Amygdala (tissue), 56 donors: ENCODE measurements at regions not wholly inside any gene's neighbourhood (a gene's known extent, or its start where the extent isn't known, plus 50 kb on each side); places are given as distances from the start of the nearest gene placed in this dataset.
A peak's percentile ranks its signal among the peaks of the same experiment; 100 is the strongest.

Experiments
- DNase-seq, 56 donors: peaks; one replicate each; lab custom pipeline; 2025; lab: John Stamatoyannopoulos, UW

- DNase-seq, result no peak
These were observed 1171.7 kb upstream of the ZEB2 start for GRCh38 chr2:145691659-145692058.

GRCh38 chr2:145690183-145690778 lies 1170.4 kb upstream of the ZEB2 start:
- no peak for DNase-seq

- no peak for DNase-seq
These were observed 1169.4 kb upstream of the ZEB2 start for GRCh38 chr2:145689277-145689676.

GRCh38 chr2:145688156-145688555 lies 1168.2 kb upstream of the ZEB2 start:
- no peak for DNase-seq

GRCh38 chr2:145687442-145688134 lies 1167.7 kb upstream of the ZEB2 start:
- no peak for DNase-seq

GRCh38 chr2:145685383-145686050 lies 1165.6 kb upstream of the ZEB2 start:
- no peak for DNase-seq

GRCh38 chr2:145682546-145683157 lies 1162.7 kb upstream of the ZEB2 start:
- no peak for DNase-seq

- DNase-seq, result peak in 1 of 56 donors; percentile 2
These were observed 1160.4 kb upstream of the ZEB2 start for GRCh38 chr2:145680276-145680675.

GRCh38 chr2:145677371-145677770 lies 1157.5 kb upstream of the ZEB2 start:
- no peak for DNase-seq

GRCh38 chr2:145674705-145675104 lies 1154.8 kb upstream of the ZEB2 start:
- no peak for DNase-seq

- DNase-seq, result no peak
These were observed 1149.4 kb upstream of the ZEB2 start for GRCh38 chr2:145669301-145669700.

GRCh38 chr2:145666552-145666951 lies 1146.6 kb upstream of the ZEB2 start:
- DNase-seq, result no peak

GRCh38 chr2:145657265-145657664 lies 1137.3 kb upstream of the ZEB2 start:
- DNase-seq, result no peak

- DNase-seq, result no peak
These were observed 1135.3 kb upstream of the ZEB2 start for GRCh38 chr2:145655165-145655765.

- DNase-seq, result no peak
These were observed 1134.8 kb upstream of the ZEB2 start for GRCh38 chr2:145654746-145655145.

GRCh38 chr2:145654156-145654555 lies 1134.2 kb upstream of the ZEB2 start:
- DNase-seq, result no peak

GRCh38 chr2:145653553-145653952 lies 1133.6 kb upstream of the ZEB2 start:
- no peak for DNase-seq

- no peak for DNase-seq
These were observed 1132.9 kb upstream of the ZEB2 start for GRCh38 chr2:145652571-145653545.

- DNase-seq, result no peak
These were observed 1132.1 kb upstream of the ZEB2 start for GRCh38 chr2:145652036-145652435.

- no peak for DNase-seq
These were observed 1130.3 kb upstream of the ZEB2 start for GRCh38 chr2:145650226-145650625.
